ENCODE measurements at regions not wholly inside any gene's neighbourhood (a gene's known extent, or its start where the extent isn't known, plus 50 kb on each side); places are given as distances from the start of the nearest gene placed in this dataset.

- no peaks in the 10 kb centered on the region for H3K27me3 ChIP-seq
- H3K4me3 ChIP-seq: no peak overlapping the region
- H3K9me3 ChIP-seq: peaks cover 0 to 9% (median 0%) of the 10 kb centered on the region in 4 donors
- no peak for TF ChIP-seq POLR2A (IDR thresholded peaks at IDR 0.05)
- TF ChIP-seq CTCF (IDR thresholded peaks at IDR 0.05): no peak
- no peak for TF ChIP-seq EP300 (IDR thresholded peaks at IDR 0.05)
- no peak for TF ChIP-seq POLR2AphosphoS5 (IDR thresholded peaks at IDR 0.05)
- no peak overlapping the region for H3K27ac ChIP-seq
- H3K4me1 ChIP-seq: no peaks in the 10 kb centered on the region
- 64 to 76% (median 74%) methylated on average over 2 of the region's 2 CpGs for WGBS, 5 donors
- DNase-seq: peak in 1 of 2 donors; percentile 17
- H3K36me3 ChIP-seq: no peaks in the 10 kb centered on the region
- intact Hi-C loops (cut with DNase I; ENCODE audit: low total_unique reads): no loop called here
Observed at GRCh38 chr16:64469906-64470702, 651.8 kb downstream of the CDH11 start.

GRCh38 chr16:64469351-64469750, 652.5 kb downstream of the CDH11 start:
- H3K4me3 ChIP-seq: no peak overlapping the region
- whole genome bisulfite sequencing, 5 donors: 70 to 81% (median 80%) methylated on average over 1 of the region's 1 CpG
- peaks cover 0 to 9% (median 0%) of the 10 kb centered on the region in 4 donors for H3K9me3 ChIP-seq
- no peaks in the 10 kb centered on the region for H3K4me1 ChIP-seq
- H3K27me3 ChIP-seq: no peaks in the 10 kb centered on the region
- intact Hi-C loops (cut with DNase I; ENCODE audit: low total_unique reads): no loop called here
- DNase-seq: no peak
- no peaks in the 10 kb centered on the region for H3K36me3 ChIP-seq
- TF ChIP-seq POLR2AphosphoS5 (IDR thresholded peaks at IDR 0.05): no peak
- no peak overlapping the region for H3K27ac ChIP-seq

- H3K27me3 ChIP-seq: no peaks in the 10 kb centered on the region
- no peak overlapping the region for H3K4me3 ChIP-seq
- H3K9me3 ChIP-seq: peaks cover 0 to 9% (median 0%) of the 10 kb centered on the region in 4 donors
- no peak for DNase-seq
- H3K4me1 ChIP-seq: no peaks in the 10 kb centered on the region
- intact Hi-C loops (cut with DNase I; ENCODE audit: low total_unique reads): no loop called here
- H3K27ac ChIP-seq: no peak overlapping the region
- no peaks in the 10 kb centered on the region for H3K36me3 ChIP-seq
- WGBS, 5 donors: 29 to 67% (median 51%) methylated on average over 1 of the region's 1 CpG
- TF ChIP-seq POLR2AphosphoS5 (IDR thresholded peaks at IDR 0.05) (no peak), CTCF (IDR thresholded peaks at IDR 0.05) (no peak), POLR2A (IDR thresholded peaks at IDR 0.05) (no peak), EP300 (IDR thresholded peaks at IDR 0.05) (no peak)
Observed at GRCh38 chr16:64468515-64469090, 653.3 kb downstream of the CDH11 start.

GRCh38 chr16:64459821-64460220, 662.0 kb downstream of the CDH11 start:
- H3K4me1 ChIP-seq: no peaks in the 10 kb centered on the region
- H3K9me3 ChIP-seq: no peaks in the 10 kb centered on the region
- TF ChIP-seq EP300 (IDR thresholded peaks at IDR 0.05) (no peak), POLR2A (IDR thresholded peaks at IDR 0.05) (no peak), CTCF (IDR thresholded peaks at IDR 0.05) (no peak), POLR2AphosphoS5 (IDR thresholded peaks at IDR 0.05) (no peak)
- DNase-seq: peak; percentile 25 to 46
- H3K27me3 ChIP-seq: no peaks in the 10 kb centered on the region
- H3K36me3 ChIP-seq: no peaks in the 10 kb centered on the region
- intact Hi-C loops (cut with DNase I; ENCODE audit: low total_unique reads): no loop called here
- H3K27ac ChIP-seq: no peak overlapping the region
- 24 to 45% (median 39%) methylated on average over 1 of the region's 1 CpG for WGBS, 5 donors
- no peak overlapping the region for H3K4me3 ChIP-seq

GRCh38 chr16:64459402-64459801, 662.5 kb downstream of the CDH11 start:
- H3K9me3 ChIP-seq: no peaks in the 10 kb centered on the region

More at GRCh38 chr16:64459402-64459801, 662.5 kb downstream of the CDH11 start:
- H3K36me3 ChIP-seq: no peaks in the 10 kb centered on the region
- H3K27me3 ChIP-seq: no peaks in the 10 kb centered on the region
- H3K4me1 ChIP-seq: no peaks in the 10 kb centered on the region
- TF ChIP-seq POLR2AphosphoS5 (IDR thresholded peaks at IDR 0.05) (no peak), POLR2A (IDR thresholded peaks at IDR 0.05) (no peak), EP300 (IDR thresholded peaks at IDR 0.05) (no peak), CTCF (IDR thresholded peaks at IDR 0.05) (no peak)
- WGBS, 5 donors: 88 to 96% (median 95%) methylated on average over 2 of the region's 2 CpGs
- H3K27ac ChIP-seq: no peak overlapping the region
- H3K4me3 ChIP-seq: no peak overlapping the region
- DNase-seq: no peak
- intact Hi-C loops (cut with DNase I; ENCODE audit: low total_unique reads): no loop called here

Measured in stomach (tissue), 8 donors.